Lung microvascular endothelial cell (primary cell): ENCODE measurements at regions not wholly inside any gene's neighbourhood (a gene's known extent, or its start where the extent isn't known, plus 50 kb on each side); places are given as distances from the start of the nearest gene placed in this dataset.

Experiments used
- DNase-seq, 2 donors: peaks; one replicate each; pipeline versions ENCODE4 v3.0.0 to v3.0.0-alpha.2; 2010; ENCODE audit warnings: low read depth in 2 of 2

DNA sequence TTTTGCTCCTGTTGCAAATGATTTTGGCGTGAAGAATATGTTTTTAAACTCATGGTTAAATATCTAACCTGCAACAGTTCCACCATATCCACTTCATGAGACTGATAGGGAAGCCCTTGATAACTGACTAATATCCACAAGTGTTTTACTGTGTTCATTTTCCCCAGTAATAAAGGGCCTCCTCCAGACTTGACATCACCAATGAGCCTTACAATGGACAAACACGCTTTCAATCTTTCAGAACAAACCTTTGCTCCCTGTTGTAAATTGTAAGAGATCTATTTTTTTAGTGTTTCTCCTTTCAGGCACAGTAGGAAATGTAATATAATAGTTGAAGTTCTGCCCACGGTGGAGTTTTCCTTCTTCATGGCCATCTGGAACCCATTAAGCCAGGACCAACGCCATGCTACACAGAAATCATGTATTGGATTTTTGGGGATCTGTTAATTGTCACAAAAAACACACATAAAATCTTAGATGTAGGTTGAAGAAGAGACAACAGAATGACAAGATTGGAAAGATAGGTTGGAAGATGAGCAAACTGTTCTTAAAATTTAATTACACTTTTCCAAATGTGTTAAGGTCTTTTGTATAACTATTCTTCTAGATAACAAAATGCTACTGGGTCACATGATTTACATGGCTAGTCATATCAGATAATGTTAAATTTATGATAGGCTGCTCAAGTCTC, 1030.1 kb downstream of the FSTL5 start:
- no peak for DNase-seq

DNA sequence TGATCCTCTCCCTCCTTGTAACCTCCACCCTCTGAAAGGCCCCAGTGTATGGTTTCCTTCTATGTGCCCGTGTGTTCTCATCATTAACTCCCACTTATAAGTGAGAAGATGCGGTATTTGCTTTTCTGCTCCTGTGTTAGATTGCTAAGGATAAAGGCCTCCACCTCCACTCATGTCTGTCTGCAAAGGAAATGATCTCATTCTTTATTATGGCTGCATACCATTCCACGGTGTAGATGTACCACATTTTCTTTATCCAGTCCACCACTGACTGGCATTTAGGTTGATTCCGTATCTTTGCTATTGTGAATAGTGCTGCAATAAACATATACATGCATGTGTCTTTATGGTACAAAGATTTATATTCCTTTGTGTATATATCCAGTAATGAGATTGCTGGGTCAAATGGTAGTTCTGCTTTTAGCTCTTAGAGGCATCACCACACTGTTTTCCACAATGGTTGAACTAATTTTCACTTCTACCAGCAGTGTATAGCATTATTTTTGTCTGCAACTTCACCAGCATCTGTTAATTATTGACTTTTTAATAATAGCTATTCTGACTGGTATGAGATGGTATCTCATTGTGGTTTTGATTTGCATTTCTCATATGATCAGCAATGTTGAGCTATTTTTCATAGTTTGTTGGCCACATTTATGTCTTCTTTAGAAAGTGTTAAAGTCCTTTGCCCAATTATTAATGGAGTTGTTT, 1030.9 kb downstream of the FSTL5 start:
- no peak for DNase-seq

DNA sequence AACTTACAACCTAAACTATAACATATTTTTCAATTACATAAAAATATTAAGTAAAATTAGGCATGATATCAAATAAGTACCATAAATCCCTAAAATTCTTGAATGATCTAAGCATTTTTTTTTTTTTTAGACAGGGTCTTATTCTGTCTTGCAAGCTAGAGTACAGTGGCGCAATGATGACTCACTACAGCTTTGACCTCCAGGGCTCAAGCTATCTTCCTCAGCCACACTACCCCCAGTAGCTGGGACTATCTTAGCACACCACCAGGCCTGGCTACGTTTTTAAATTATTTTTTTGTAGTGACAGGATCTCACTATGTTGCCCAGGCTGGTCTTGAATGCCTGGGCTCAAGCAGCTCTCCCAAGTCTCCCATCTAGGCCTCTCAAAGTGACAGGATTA, 1042.3 kb downstream of the FSTL5 start:
- no peak for DNase-seq

DNA sequence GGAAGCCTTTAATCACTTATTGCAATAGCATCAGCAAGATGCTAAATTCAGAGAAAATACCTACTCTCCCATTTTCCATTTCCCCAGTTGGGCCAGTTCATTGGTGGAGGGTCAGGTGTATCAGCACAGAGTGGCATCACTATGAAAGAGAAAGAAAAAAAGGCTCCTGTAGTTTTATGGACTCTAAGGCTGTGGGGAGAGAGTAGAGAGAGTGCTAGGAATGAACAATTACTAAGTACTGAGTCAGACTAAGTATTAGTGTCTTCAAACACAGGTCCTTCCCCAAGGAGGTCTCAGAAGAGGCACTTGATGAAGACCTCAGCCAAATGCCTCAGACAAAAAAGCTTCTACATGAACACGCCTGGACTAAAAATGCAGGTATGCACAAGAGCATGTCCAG, 1061.9 kb downstream of the FSTL5 start:
- no peak for DNase-seq

DNA sequence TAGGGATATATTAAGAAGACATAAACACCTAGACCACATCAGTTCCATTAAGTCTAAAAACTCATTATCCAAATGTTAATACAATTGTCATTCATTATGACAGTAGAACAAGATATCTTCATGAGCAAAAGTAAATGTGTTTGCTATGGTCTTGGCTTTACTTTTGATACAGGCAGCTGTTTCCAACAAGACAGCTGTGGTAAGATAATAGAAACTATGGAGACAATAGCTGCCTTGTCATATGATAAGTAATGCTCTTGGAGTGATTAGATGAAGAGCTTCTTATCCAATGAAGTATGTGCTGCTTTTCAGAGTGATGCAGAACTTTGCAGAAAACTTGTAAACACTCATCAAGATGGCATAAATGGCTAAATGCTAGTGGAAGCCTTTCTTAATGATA, 1066.0 kb downstream of the FSTL5 start:
- no peak for DNase-seq

DNA sequence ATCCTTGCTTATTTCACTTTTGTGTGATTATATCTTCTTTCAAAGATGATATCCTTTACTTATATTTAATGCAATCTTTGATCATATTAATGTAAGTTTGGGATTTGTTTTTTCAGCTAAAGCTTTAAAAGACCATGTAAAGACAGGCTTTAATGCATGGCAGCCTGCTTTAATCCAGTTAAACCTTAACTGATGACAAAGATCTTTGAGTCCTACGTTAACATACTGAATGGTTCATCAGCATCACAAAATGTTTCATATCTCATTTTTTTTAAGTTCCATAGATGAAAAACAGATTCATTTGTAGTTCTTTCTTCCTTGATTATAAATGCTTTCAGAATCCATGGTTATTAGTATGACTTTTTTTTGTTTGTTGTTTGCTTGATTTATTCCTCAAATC, 1102.8 kb downstream of the FSTL5 start:
- no peak for DNase-seq
